OCI-LY3 (cell line): ENCODE measurements at regions not wholly inside any gene's neighbourhood (a gene's known extent, or its start where the extent isn't known, plus 50 kb on each side); places are given as distances from the start of the nearest gene placed in this dataset.

Experiments used
- CTCF ChIP-seq: fragments of 200-600, 300-600 bp; sonication (generic); IDR thresholded peaks from 2 replicates; pipeline ENCODE4 v1.5.1; 2014; ENCODE audit warnings: antibody characterized with exemption, low read length, low read depth
- EZH2phosphoT487 ChIP-seq: fragments of 200-600 bp; shearing (Covaris generic); IDR thresholded peaks from 2 replicates; pipeline ENCODE4 v1.6.1; 2018; ENCODE audit warnings: antibody characterized with exemption, mixed run types, low read depth

GRCh38 chr7:152587366-152587765, 88.6 kb downstream of the XRCC2 start:
- TF ChIP-seq CTCF: no peak
- no peak for TF ChIP-seq EZH2phosphoT487
